Activated CD4-positive, alpha-beta T cell treated with anti-CD3 and anti-CD28 coated beads for 1 hour (primary cell): ENCODE measurements at regions not wholly inside any gene's neighbourhood (a gene's known extent, or its start where the extent isn't known, plus 50 kb on each side); places are given as distances from the start of the nearest gene placed in this dataset.
"Not testable (repeated sequence)": the region's sequence is repeated elsewhere in the genome, so short reads cannot be mapped to it uniquely, and the experiment has no call there.

ENCODE experiments used
- DNase-seq: peaks from one replicate; pipeline ENCODE4 v3.0.0-alpha.2; 2020

DNA sequence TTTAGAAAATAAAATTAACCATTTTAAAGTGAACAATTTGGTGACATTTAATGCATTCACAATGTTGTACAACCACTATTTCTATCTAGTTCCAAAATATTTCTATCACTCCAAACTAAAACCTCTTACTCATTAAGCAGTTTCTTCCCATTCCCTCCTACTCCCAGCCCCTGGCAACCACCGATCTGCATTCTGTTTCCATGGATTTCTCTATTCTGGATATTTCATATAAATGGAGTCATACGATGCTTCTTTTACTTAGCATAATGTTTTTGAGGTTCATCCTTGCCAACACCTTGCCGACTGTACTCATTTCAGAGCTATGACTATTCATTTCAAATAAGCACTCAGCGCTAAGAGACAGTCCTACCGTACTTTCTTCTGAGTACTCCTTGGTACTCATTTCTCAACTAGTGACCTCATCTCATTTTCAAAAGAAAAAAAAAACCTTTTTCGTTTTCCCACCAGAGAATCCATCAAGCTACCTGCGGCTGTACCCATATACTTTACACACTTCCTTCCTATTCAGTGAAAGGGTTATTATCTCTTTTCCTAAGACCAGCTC lies 259.2 kb downstream of the UTRN start:
- DNase-seq, result no peak

DNA sequence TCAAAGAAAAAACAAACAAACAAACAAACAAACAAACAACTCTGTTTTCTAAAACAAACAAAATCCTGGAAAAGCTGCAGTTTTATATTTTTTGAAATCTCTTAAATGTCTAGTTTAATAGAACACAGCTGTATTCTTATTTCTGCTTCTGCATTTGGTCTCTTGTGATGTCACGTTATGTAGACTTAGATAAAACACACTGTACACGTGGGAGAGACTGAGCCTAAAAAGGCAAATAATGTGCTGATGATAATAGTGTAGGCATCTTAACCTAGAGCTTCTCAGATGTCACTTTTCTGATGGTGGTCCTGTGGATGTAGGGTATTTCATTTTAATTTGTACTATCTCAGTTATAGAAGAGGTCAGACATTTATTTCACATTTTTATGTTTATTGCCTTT lies 261.7 kb downstream of the UTRN start:
- no peak for DNase-seq

- DNase-seq, result no peak
These were observed 262.3 kb downstream of the UTRN start for GRCh38 chr6:144547409-144547808.

DNA sequence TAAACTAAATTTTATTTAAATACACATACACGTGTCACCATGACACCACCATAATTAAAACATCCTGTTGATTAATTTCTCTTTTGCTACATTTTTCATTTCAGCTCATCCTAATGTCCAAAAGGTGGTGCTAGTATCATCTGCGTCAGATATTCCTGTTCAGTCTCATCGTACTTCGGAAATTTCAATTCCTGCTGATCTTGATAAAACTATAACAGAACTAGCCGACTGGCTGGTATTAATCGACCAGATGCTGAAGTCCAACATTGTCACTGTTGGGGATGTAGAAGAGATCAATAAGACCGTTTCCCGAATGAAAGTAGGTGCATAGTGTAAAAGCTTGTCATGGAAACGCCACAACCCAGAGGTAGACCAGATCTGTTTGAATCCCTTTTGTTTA lies 263.4 kb downstream of the UTRN start:
- no peak for DNase-seq

- DNase-seq, result no peak
These were observed 265.0 kb downstream of the UTRN start for GRCh38 chr6:144549837-144550747.

GRCh38 chr6:144551339-144551738 lies 266.2 kb downstream of the UTRN start:
- no peak for DNase-seq

DNA sequence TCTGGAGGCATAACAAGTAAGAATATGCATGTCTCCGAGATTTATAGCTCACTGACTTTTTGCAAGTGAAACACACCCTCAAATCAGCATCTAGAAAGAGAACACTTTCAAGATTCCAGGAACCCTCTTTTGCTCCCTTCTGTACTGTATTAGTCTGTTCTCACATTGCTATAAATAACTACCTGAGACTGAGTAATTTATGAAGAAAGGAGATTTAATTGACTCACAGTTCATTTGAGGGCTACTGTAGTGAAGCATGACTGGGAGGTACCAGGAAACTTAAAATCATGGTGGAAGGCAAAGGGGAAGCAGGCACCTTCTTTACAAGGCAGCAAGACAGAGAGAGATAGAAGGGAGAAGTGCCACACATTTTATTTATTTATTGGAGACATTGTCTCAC lies 269.9 kb downstream of the UTRN start:
- no peak for DNase-seq

- no peak for DNase-seq
These were observed 274.9 kb downstream of the UTRN start for GRCh38 chr6:144559865-144560593.

- DNase-seq, result no peak
These were observed 276.4 kb downstream of the UTRN start for GRCh38 chr6:144561455-144562043.

GRCh38 chr6:144564202-144564601 lies 279.1 kb downstream of the UTRN start:
- no peak for DNase-seq

DNA sequence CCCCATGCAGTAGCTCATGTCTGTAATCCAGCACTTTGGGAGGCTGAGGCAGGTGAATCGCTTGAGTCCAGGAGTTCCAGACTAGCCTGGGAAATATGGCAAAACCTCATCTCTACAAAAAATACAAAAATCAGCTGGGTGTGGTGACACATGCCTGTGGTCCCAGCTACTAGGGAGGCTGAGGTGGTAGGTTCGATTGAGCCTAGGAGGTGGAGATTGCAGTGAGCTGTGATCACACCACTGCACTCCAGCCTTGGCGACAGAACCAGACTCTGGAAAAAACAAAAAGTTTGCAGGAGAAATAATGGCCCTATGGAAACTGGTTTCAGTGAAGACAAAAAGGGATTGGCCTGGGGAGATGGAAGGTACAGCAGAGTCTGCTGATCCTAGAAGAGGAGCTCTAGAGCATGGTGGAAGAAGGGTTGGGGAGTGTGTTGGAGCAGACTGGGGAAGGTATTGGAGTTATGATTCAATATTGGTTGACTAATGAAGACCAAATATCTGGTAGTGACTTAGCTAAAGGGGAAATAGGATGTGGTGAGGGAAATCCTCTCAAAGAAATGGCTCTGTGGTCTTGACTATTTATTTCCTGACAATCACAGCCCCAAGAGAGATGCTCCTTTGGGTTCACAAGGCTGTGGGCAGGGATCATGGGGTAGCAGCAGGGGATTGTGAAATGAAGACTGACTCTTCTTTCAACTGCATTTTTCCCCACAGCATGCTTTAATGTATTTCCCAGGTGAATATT lies 281.9 kb downstream of the UTRN start:
- no peak for DNase-seq

- no peak for DNase-seq
These were observed 283.1 kb downstream of the UTRN start for GRCh38 chr6:144568241-144568640.

DNA sequence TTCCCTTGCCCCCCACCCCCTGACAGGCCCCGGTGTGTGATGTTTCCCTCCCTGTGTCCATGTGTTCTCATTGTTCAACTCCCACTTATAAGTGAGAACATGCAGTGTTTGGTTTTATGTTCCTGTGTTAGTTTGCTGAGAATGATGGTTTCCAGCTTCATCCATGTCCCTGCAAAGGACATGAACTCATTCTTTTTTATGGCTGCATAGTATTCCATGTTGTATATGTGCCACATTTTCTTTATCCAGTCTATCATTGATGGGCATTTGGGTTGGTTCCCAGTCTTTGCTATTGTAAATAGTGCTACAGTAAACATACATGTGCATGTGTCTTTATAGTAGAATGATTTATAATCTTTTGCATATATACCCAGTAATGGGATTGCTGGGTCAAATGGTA lies 287.4 kb downstream of the UTRN start:
- not testable (repeated sequence) for DNase-seq

DNA sequence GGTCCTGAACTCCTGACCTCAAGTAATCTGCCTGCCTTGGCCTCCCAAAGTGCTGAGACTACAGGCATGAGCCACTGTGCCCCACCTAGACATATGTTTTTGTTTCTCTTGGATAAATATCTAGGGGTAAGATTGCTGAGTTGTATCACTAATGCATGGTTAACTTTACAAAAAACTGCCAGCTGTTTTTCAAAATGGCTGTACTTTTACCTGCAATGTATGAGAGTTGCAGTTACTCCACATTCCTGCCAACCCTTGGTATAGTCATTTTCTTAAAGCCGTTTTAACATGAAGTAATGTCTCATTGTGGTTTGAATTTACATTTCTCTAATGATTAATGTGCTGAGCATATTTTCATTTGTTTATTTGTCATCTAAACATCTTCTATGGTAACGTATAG lies 289.7 kb downstream of the UTRN start:
- no peak for DNase-seq

GRCh38 chr6:144575327-144575726 lies 290.2 kb downstream of the UTRN start:
- DNase-seq, result no peak

DNA sequence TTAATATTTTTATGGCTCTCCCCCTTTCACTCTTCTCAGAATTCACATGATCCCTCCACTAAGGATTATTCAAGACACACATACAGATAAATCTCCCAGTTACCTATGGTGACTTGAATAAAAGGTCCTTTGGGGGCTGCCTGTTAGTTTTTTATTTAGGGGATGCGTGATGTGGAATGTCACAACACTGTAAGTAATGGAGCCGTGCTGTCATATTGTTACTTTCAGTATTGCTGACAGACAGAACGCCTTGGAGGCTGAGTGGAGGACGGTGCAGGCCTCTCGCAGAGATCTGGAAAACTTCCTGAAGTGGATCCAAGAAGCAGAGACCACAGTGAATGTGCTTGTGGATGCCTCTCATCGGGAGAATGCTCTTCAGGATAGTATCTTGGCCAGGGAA lies 291.7 kb downstream of the UTRN start:
- no peak for DNase-seq

GRCh38 chr6:144578385-144579350 lies 293.5 kb downstream of the UTRN start:
- no peak for DNase-seq

- DNase-seq, result no peak
These were observed 294.9 kb downstream of the UTRN start for GRCh38 chr6:144580039-144580438.

DNA sequence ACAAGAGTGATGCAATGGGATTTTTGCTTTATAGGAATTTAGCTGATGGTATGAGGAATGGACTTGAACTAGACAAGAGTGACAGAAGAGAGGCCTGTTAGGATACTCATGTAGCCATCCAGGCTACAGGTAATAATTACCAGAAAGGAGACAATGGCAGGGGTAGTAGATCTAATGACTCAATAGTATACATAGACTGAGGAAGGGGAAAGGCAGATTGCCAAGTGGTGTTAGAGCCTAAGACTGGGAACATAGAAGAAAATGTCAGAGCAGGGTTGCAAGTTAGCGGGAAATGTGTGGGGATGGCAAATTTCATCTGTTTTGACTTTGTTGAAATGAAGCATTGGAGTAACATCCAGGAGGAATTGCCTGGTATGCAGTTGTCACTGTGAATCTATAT lies 295.6 kb downstream of the UTRN start:
- DNase-seq, result no peak

- DNase-seq, result no peak
These were observed 296.8 kb downstream of the UTRN start for GRCh38 chr6:144581812-144582537.
